Muscle of back (tissue), 3 donors: ENCODE measurements at regions not wholly inside any gene's neighbourhood (a gene's known extent, or its start where the extent isn't known, plus 50 kb on each side); places are given as distances from the start of the nearest gene placed in this dataset.

Experiments used
- DNase-seq, 3 donors: peaks; one replicate each; pipeline versions ENCODE4 v3.0.0 to v3.0.0-alpha.2; 2013

- DNase-seq, result peak; percentile 51 to 88 (median 70)
Measured at GRCh38 chr12:19710811-19711793, 271.8 kb downstream of the AEBP2 start.

- DNase-seq, result peak in 1 of 3 donors; percentile 46
Measured at GRCh38 chr12:19712041-19712440, 272.7 kb downstream of the AEBP2 start.

- DNase-seq, result peak in 1 of 3 donors; percentile 36
Measured at GRCh38 chr12:19718401-19718800, 279.1 kb downstream of the AEBP2 start.

GRCh38 chr12:19719672-19720071, 280.4 kb downstream of the AEBP2 start:
- DNase-seq, result no peak

- no peak for DNase-seq
Measured at GRCh38 chr12:19726122-19726521, 286.8 kb downstream of the AEBP2 start.

GRCh38 chr12:19726592-19726991, 287.3 kb downstream of the AEBP2 start:
- no peak for DNase-seq

GRCh38 chr12:19737019-19737418, 297.7 kb downstream of the AEBP2 start:
- DNase-seq, result no peak

GRCh38 chr12:19739195-19739776, 300.0 kb downstream of the AEBP2 start:
- peak; percentile 64 to 80 (median 70) for DNase-seq

- no peak for DNase-seq
Measured at GRCh38 chr12:19740472-19741131, 301.3 kb downstream of the AEBP2 start.

- no peak for DNase-seq
Measured at GRCh38 chr12:19741132-19741489, 301.8 kb downstream of the AEBP2 start.

- DNase-seq, result peak; percentile 12 to 46 (median 15)
Measured at GRCh38 chr12:19744705-19745218, 305.5 kb downstream of the AEBP2 start.

- no peak for DNase-seq
Measured at GRCh38 chr12:19746471-19746870, 307.2 kb downstream of the AEBP2 start.

- DNase-seq, result no peak
Measured at GRCh38 chr12:19749906-19750574, 310.7 kb downstream of the AEBP2 start.

GRCh38 chr12:19751078-19751477, 311.8 kb downstream of the AEBP2 start:
- no peak for DNase-seq

GRCh38 chr12:19752712-19753111, 313.4 kb downstream of the AEBP2 start:
- no peak for DNase-seq

- DNase-seq, result no peak
Measured at GRCh38 chr12:19755136-19755535, 315.8 kb downstream of the AEBP2 start.

- DNase-seq, result peak; percentile 28 to 58 (median 32)
Measured at GRCh38 chr12:19757317-19757877, 318.1 kb downstream of the AEBP2 start.

GRCh38 chr12:19759227-19759626, 319.9 kb downstream of the AEBP2 start:
- DNase-seq, result peak in 1 of 3 donors; percentile 73

GRCh38 chr12:19760611-19761010, 321.3 kb downstream of the AEBP2 start:
- DNase-seq, result no peak

- DNase-seq, result no peak
Measured at GRCh38 chr12:19761463-19761862, 322.2 kb downstream of the AEBP2 start.

GRCh38 chr12:19763488-19763887, 324.2 kb downstream of the AEBP2 start:
- DNase-seq, result no peak
